ENCODE measurements at regions not wholly inside any gene's neighbourhood (a gene's known extent, or its start where the extent isn't known, plus 50 kb on each side); places are given as distances from the start of the nearest gene placed in this dataset.

GRCh38 chr1:38213646-38214434, 167.2 kb upstream of the POU3F1 start:
- ATAC-seq = no peak

DNA sequence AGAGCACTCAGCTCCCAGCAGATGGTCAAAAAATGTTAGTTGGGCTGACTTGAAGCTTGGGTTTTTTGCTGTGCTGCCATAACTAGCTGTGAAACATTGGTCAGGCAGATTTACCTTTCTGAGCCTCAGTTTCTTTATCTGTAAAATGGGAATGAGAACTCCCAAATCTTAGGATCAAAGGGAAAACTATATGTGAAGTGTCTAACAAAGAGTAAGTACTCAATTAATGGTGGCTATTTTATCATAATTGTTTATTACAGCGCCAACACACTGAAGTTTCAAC, 164.2 kb upstream of the POU3F1 start:
- POLR2A ChIA-PET = no interaction called here
- peaks cover 12% of the 10 kb centered on the region; the same call in 1 of the 2 replicates for H3K27me3 ChIP-seq (ENCODE audit: insufficient read depth, low read length)

More at GRCh38 chr1:38213646-38214434, 167.2 kb upstream of the POU3F1 start:
- Histone ChIP-seq H4K20me1 (ENCODE audit: insufficient read depth) (no peaks in the 10 kb centered on the region), H3K4me1 (ENCODE audit: control insufficient read depth in 1 of 2, insufficient read depth in 2 of 2, low read length in 2 of 2) (no peaks in the 10 kb centered on the region), H2AFZ (ENCODE audit: low read depth, low read length, poor library complexity, severe bottlenecking) (no peak overlapping the region), H3K36me3 (ENCODE audit: control insufficient read depth in 1 of 2, insufficient read depth in 2 of 2, low read length in 2 of 2) (no peaks in the 10 kb centered on the region), H3K9ac (ENCODE audit: low read length) (no peak overlapping the region), H3K4me3 (replicated peaks in 1 of 2; ENCODE audit: low read depth in 1 of 2, low read length in 2 of 2) (no peak overlapping the region), H3K4me2 (ENCODE audit: low read length) (no peak overlapping the region), H3K9me3 (ENCODE audit: control insufficient read depth in 1 of 2, insufficient read depth in 1 of 2, low read depth in 1 of 2, low read length in 2 of 2) (no peaks in the 10 kb centered on the region), H3K79me2 (ENCODE audit: insufficient read depth, low read length) (no peaks in the 10 kb centered on the region), H3K27ac (ENCODE audit: low read depth, low read length) (no peak overlapping the region), H3K9me2 (ENCODE audit: insufficient read depth) (no peaks in the 10 kb centered on the region), H3K27me3 (ENCODE audit: insufficient read depth, low read length) (peaks cover 30% of the 10 kb centered on the region)
- ChIA-PET CTCF (no interaction called here), RAD21 (ENCODE audit: low non-redundant PET in 1 of 2, low total read pairs in 2 of 2, uncharacterized antibody in 2 of 2, unreplicated experiment in 2 of 2) (no interaction called here), POLR2A (no interaction called here)
- DNase-seq (ENCODE audit: low read depth, low spot score) = no peak
- TF ChIP-seq JUND (IDR thresholded peaks at IDR 0.05) (no peak), POLR2AphosphoS5 (IDR thresholded peaks at IDR 0.05; ENCODE audit: low read depth, low read length) (no peak), ZFX (IDR thresholded peaks at IDR 0.05) (no peak)
- no TSS peak for BruUV-seq (replicated peaks)
- intact Hi-C loops (cut with micrococcal nuclease) = no loop called here

More for the DNA sequence above, 164.2 kb upstream of the POU3F1 start:
- no peak overlapping the region for H2AFZ ChIP-seq (ENCODE audit: low read depth, low read length, poor library complexity, severe bottlenecking)
- H3K4me2 ChIP-seq (ENCODE audit: low read length) = no peak overlapping the region
- H3K4me3 ChIP-seq (replicated peaks in 1 of 2; ENCODE audit: low read depth in 1 of 2, low read length in 2 of 2) = no peak overlapping the region
- H3K27ac ChIP-seq (ENCODE audit: low read depth, low read length) = no peak overlapping the region
- ChIA-PET CTCF (no interaction called here), RAD21 (ENCODE audit: low non-redundant PET in 1 of 2, low total read pairs in 2 of 2, uncharacterized antibody in 2 of 2, unreplicated experiment in 2 of 2) (no interaction called here)
- H3K9ac ChIP-seq (ENCODE audit: low read length) = no peak overlapping the region
- H3K79me2 ChIP-seq (ENCODE audit: insufficient read depth, low read length) = no peaks in the 10 kb centered on the region
- H4K20me1 ChIP-seq (ENCODE audit: insufficient read depth) = no peaks in the 10 kb centered on the region
- no peaks in the 10 kb centered on the region for H3K9me2 ChIP-seq (ENCODE audit: insufficient read depth)
- TF ChIP-seq EGR1 (IDR thresholded peaks at IDR 0.05; ENCODE audit: low read depth) = no peak
- TF ChIP-seq, protein P1, sequence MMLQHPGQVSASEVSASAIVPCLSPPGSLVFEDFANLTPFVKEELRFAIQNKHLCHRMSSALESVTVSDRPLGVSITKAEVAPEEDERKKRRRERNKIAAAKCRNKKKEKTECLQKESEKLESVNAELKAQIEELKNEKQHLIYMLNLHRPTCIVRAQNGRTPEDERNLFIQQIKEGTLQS (IDR thresholded peaks at IDR 0.05) = no peak
- no peak for TF ChIP-seq YY1 (IDR thresholded peaks at IDR 0.05; ENCODE audit: extremely low read depth, insufficient replicate concordance, low read depth, low read length)
- no peak for TF ChIP-seq CEBPB (IDR thresholded peaks at IDR 0.05; ENCODE audit: low read depth)
- no peak for TF ChIP-seq EZH2 (IDR thresholded peaks at IDR 0.05)
- TF ChIP-seq RAD21 (IDR thresholded peaks at IDR 0.05; ENCODE audit: low read depth) = no peak
- TF ChIP-seq ZFX (IDR thresholded peaks at IDR 0.05) = no peak
- TF ChIP-seq ZNF274 (IDR thresholded peaks at IDR 0.05; ENCODE audit: low read depth, low read length) = no peak
- no peaks in the 10 kb centered on the region for H3K4me1 ChIP-seq (ENCODE audit: control insufficient read depth in 1 of 2, insufficient read depth in 2 of 2, low read length in 2 of 2)
- ATAC-seq = no peak
- H3K36me3 ChIP-seq (ENCODE audit: control insufficient read depth in 1 of 2, insufficient read depth in 2 of 2, low read length in 2 of 2) = no peaks in the 10 kb centered on the region
- BruUV-seq (replicated peaks) = no TSS peak
- DNase-seq (ENCODE audit: low read depth, low spot score) = no peak
- no peaks in the 10 kb centered on the region for H3K9me3 ChIP-seq (ENCODE audit: control insufficient read depth in 1 of 2, insufficient read depth in 1 of 2, low read depth in 1 of 2, low read length in 2 of 2)
- intact Hi-C loops (cut with micrococcal nuclease) = no loop called here
